Pancreas (tissue), 10 donors: ENCODE measurements at regions not wholly inside any gene's neighbourhood (a gene's known extent, or its start where the extent isn't known, plus 50 kb on each side); places are given as distances from the start of the nearest gene placed in this dataset.
A peak's percentile ranks its signal among the peaks of the same experiment; 100 is the strongest.

Source experiments
- ATAC-seq, 4 donors: fragments of 200-7000 bp; cut with Tn5 transposase; one replicate each; pipeline versions ENCODE4 v1.8.0 to v1.9.1; 2020; ENCODE audit warnings: mild to moderate bottlenecking in 4 of 4, moderate library complexity in 4 of 4
- DNase-seq, 6 donors: peaks; one replicate each; pipeline ENCODE4 v3.0.0-alpha.2; 2020
- FAIRE-seq: peaks from 2 replicates; lab custom pipeline; 2012; peaks lifted over from hg19 to GRCh38; lab: Jason Lieb, UNC
- H3K27ac ChIP-seq, 4 donors: fragments of 200-600 bp; sonication (generic); 1 replicate in 3 of 4; 2 replicates in 1 of 4; pipeline versions ENCODE4 v1.5.0 to v1.8.0; 2020
- H3K27me3 ChIP-seq, 4 donors: fragments of 200-600 bp; one replicate each; pipeline ENCODE4 v1.8.0; 2021
- H3K36me3 ChIP-seq, 3 donors: fragments of 200-600 bp; sonication (generic) in 1 of 3; one replicate each; pipeline versions ENCODE4 v1.5.0 to v1.8.0; 2020 to 2021
- H3K4me1 ChIP-seq, 3 donors: fragments of 200-600 bp; one replicate each; pipeline ENCODE4 v1.8.0; 2021
- H3K4me3 ChIP-seq, 4 donors: fragments of 200-600 bp; sonication (generic) in 2 of 4; one replicate each; pipeline versions ENCODE4 v1.5.0 to v1.8.0; 2020 to 2021
- H3K9me3 ChIP-seq, 4 donors: fragments of 200-600 bp; one replicate each; pipeline ENCODE4 v1.8.0; 2021
- CTCF ChIP-seq, 4 donors: fragments of 200-600 bp; sonication (generic) in 3 of 4; IDR thresholded peaks; one replicate each; pipeline versions ENCODE4 v1.5.0 to v1.8.0; 2021; ENCODE audit warnings: antibody characterized with exemption in 4 of 4
- WGBS, 2 donors: extraction: QIAGEN DNeasy Blood & Tissue Kit; methylation state at CpG; one replicate each; pipeline ENCODE4 v1.1.7; 2013; 5-methylcytosine and 5-hydroxymethylcytosine counted together
- intact Hi-C, 3 donors: fragments of 100-400 bp; cut with DNase I; formaldehyde crosslinking; loops; one replicate each; pipeline versions ENCODE4 v1.11.1 to v1.14.2; 2022
- donor health status: healthy with polysubstance abuse.
- donor health status: DM: no; HTN: no; CAD: no; lungs with moderate emphysema.
- donor health status: DM: no; HTN: no; CAD: no.
- donor health status: control.
- donor health status: control.
- donor health status: Bipolar disorder and iron deficiency.
- donor health status: DM: yes; HTN: yes; CAD: no.
- donor health status: DM: no; HTN: no; CAD: no.
- donor health status: DM: no; HTN: no; CAD: no.
- donor health status: DM: yes; HTN: yes; CAD: no.

GRCh38 chr21:15654171-15654570 lies 75.6 kb upstream of the USP25 start:
- Histone ChIP-seq H3K9me3 (no peaks in the 10 kb centered on the region), H3K4me3 (no peak overlapping the region), H3K4me1 (peaks cover 0 to under 1% (median 0%) of the 10 kb centered on the region in 3 donors), H3K27ac (no peak overlapping the region), H3K27me3 (no peaks in the 10 kb centered on the region), H3K36me3 (no peaks in the 10 kb centered on the region)
- TF ChIP-seq CTCF (IDR thresholded peaks at IDR 0.05): no peak
- no peak for FAIRE-seq
- ATAC-seq: peak in 1 of 4 donors; percentile 63
- no peak for DNase-seq
- WGBS, 2 donors: 90 to 95% methylated on average over 6 of the region's 6 CpGs
- intact Hi-C loops: no loop called here

GRCh38 chr21:15659753-15660422 lies 69.9 kb upstream of the USP25 start:
- intact Hi-C loops: no loop called here
- WGBS, 2 donors: 18 to 25% methylated on average over 3 of the region's 3 CpGs
- Histone ChIP-seq H3K4me1 (peaks cover 10 to 25% (median 10%) of the 10 kb centered on the region in 3 donors), H3K27ac (peak overlapping the region in 1 of 4 donors; percentile 21), H3K9me3 (no peaks in the 10 kb centered on the region), H3K27me3 (no peaks in the 10 kb centered on the region), H3K4me3 (no peak overlapping the region), H3K36me3 (no peaks in the 10 kb centered on the region)
- TF ChIP-seq CTCF (IDR thresholded peaks at IDR 0.05): no peak
- FAIRE-seq (peak; percentile 85), ATAC-seq (peak; percentile 88 to 97 (median 96)), DNase-seq (peak in 2 of 6 donors; percentile 4 to 13)

GRCh38 chr21:15660423-15660804 lies 69.4 kb upstream of the USP25 start:
- intact Hi-C loops: no loop called here
- WGBS, 2 donors: 11 to 17% methylated on average over 2 of the region's 2 CpGs
- Histone ChIP-seq H3K4me3 (no peak overlapping the region), H3K9me3 (no peaks in the 10 kb centered on the region), H3K27ac (peak overlapping the region in 1 of 4 donors; percentile 21), H3K27me3 (no peaks in the 10 kb centered on the region), H3K4me1 (peaks cover 10 to 25% (median 10%) of the 10 kb centered on the region in 3 donors), H3K36me3 (no peaks in the 10 kb centered on the region)
- no peak for TF ChIP-seq CTCF (IDR thresholded peaks at IDR 0.05)
- ATAC-seq: peak; percentile 31 to 53 (median 38)
- no peak for FAIRE-seq
- no peak for DNase-seq

- FAIRE-seq: peak; percentile 5
- WGBS, 2 donors: 27 to 32% methylated on average over 1 of the region's 1 CpG
- no peak for TF ChIP-seq CTCF (IDR thresholded peaks at IDR 0.05)
- no peak for ATAC-seq
- Histone ChIP-seq H3K4me1 (peaks cover 0 to 6% (median 0%) of the 10 kb centered on the region in 3 donors), H3K36me3 (no peaks in the 10 kb centered on the region), H3K27me3 (no peaks in the 10 kb centered on the region), H3K27ac (no peak overlapping the region), H3K4me3 (no peak overlapping the region), H3K9me3 (no peaks in the 10 kb centered on the region)
- DNase-seq: no peak
- intact Hi-C loops: no loop called here
Observed at GRCh38 chr21:15667010-15667409, 62.8 kb upstream of the USP25 start.

GRCh38 chr21:15667819-15668218 lies 62.0 kb upstream of the USP25 start:
- no peaks in the 10 kb centered on the region for H3K36me3 ChIP-seq
- no peak for ATAC-seq
- no peak overlapping the region for H3K4me3 ChIP-seq
- no peaks in the 10 kb centered on the region for H3K27me3 ChIP-seq
- no peak for TF ChIP-seq CTCF (IDR thresholded peaks at IDR 0.05)
- no peak overlapping the region for H3K27ac ChIP-seq
- H3K4me1 ChIP-seq: peaks cover 0 to 6% (median 0%) of the 10 kb centered on the region in 3 donors
- no peaks in the 10 kb centered on the region for H3K9me3 ChIP-seq
- intact Hi-C loops: no loop called here
- 78 to 80% methylated on average over 7 of the region's 7 CpGs for WGBS, 2 donors
- FAIRE-seq: no peak
- no peak for DNase-seq
